Astrocyte (in vitro differentiated cells and primary cell): ENCODE measurements at regions not wholly inside any gene's neighbourhood (a gene's known extent, or its start where the extent isn't known, plus 50 kb on each side); places are given as distances from the start of the nearest gene placed in this dataset.

ENCODE experiments used
- DNase-seq: peaks from one replicate; pipeline ENCODE4 v3.0.0-alpha.2; 2010; ENCODE audit warnings: low read depth
- FAIRE-seq: peaks from 2 replicates; lab custom pipeline; 2011; peaks lifted over from hg19 to GRCh38; lab: Jason Lieb, UNC
- H2AFZ ChIP-seq: 2 replicates; pipeline ENCODE4 v1.6.0; 2012; ENCODE audit warnings: low read depth, low read length, inconsistent platforms
- H3K27ac ChIP-seq: 2 replicates; pipeline ENCODE4 v1.5.1; 2011; ENCODE audit warnings: low read depth, low read length, inconsistent platforms
- H3K27me3 ChIP-seq: 2 replicates; pipeline ENCODE4 v1.6.0; 2011; ENCODE audit warnings: low read length, inconsistent platforms; ENCODE audit not compliant: insufficient read depth
- H3K36me3 ChIP-seq: 2 replicates; pipeline ENCODE4 v1.5.1; 2011; ENCODE audit warnings: low read length, inconsistent platforms; ENCODE audit not compliant: insufficient read depth
- H3K4me1 ChIP-seq: 2 replicates; pipeline ENCODE4 v1.5.1; 2011; ENCODE audit warnings: low read length, inconsistent platforms; ENCODE audit not compliant: insufficient read depth
- H3K4me2 ChIP-seq: 2 replicates; pipeline ENCODE4 v1.6.0; 2012; ENCODE audit warnings: low read length, inconsistent platforms
- H3K4me3 ChIP-seq: 2 replicates; pipeline ENCODE4 v1.5.1; 2011; ENCODE audit warnings: low read depth, mild to moderate bottlenecking, low read length, inconsistent platforms; ENCODE audit not compliant: insufficient read depth
- H3K79me2 ChIP-seq: 2 replicates; pipeline ENCODE4 v1.6.0; 2012; ENCODE audit warnings: mild to moderate bottlenecking, low read length, inconsistent platforms; ENCODE audit not compliant: insufficient read depth
- H3K9ac ChIP-seq: 2 replicates; pipeline ENCODE4 v1.6.0; 2012; ENCODE audit warnings: mild to moderate bottlenecking, low read length, inconsistent platforms
- H3K9me3 ChIP-seq: 2 replicates; pipeline ENCODE4 v1.5.1; 2012; ENCODE audit warnings: low read depth, mild to moderate bottlenecking, low read length, inconsistent platforms; ENCODE audit not compliant: insufficient read depth
- H4K20me1 ChIP-seq: 2 replicates; pipeline ENCODE4 v1.6.0; 2012; ENCODE audit warnings: low read length, inconsistent platforms; ENCODE audit not compliant: insufficient read depth
- H3K27ac Mint-ChIP-seq: one replicate; pipeline ENCODE4 v1.8.0; 2021; ENCODE audit warnings: mild to moderate bottlenecking, mixed read lengths; ENCODE audit not compliant: unreplicated experiment
- H3K27me3 Mint-ChIP-seq: one replicate; pipeline ENCODE4 v1.8.0; 2021; ENCODE audit warnings: low read depth, mixed read lengths; ENCODE audit not compliant: unreplicated experiment
- H3K36me3 Mint-ChIP-seq: one replicate; pipeline ENCODE4 v1.8.0; 2021; ENCODE audit warnings: low read depth, mixed read lengths; ENCODE audit not compliant: unreplicated experiment
- H3K4me1 Mint-ChIP-seq: one replicate; pipeline ENCODE4 v1.8.0; 2021; ENCODE audit warnings: low read depth, mixed read lengths; ENCODE audit not compliant: unreplicated experiment
- H3K4me3 Mint-ChIP-seq: one replicate; pipeline ENCODE4 v1.8.0; 2021; ENCODE audit warnings: mild to moderate bottlenecking, moderate library complexity, mixed read lengths; ENCODE audit not compliant: unreplicated experiment
- H3K9me3 Mint-ChIP-seq: one replicate; pipeline ENCODE4 v1.8.0; 2021; ENCODE audit warnings: mild to moderate bottlenecking, mixed read lengths; ENCODE audit not compliant: unreplicated experiment
- CTCF ChIP-seq: IDR thresholded peaks from 2 replicates; pipeline ENCODE4 v1.5.1; 2011; ENCODE audit warnings: low read depth, mild to moderate bottlenecking, inconsistent platforms, low read length, moderate library complexity; ENCODE audit not compliant: insufficient read depth
- EZH2 ChIP-seq: IDR thresholded peaks from 2 replicates; pipeline ENCODE4 v1.6.1; 2012; ENCODE audit warnings: mild to moderate bottlenecking, low read length, inconsistent platforms; ENCODE audit not compliant: insufficient read depth

GRCh38 chr4:155546451-155546850 is 120.2 kb upstream of the GUCY1A1 start:
- no peak for FAIRE-seq
- H3K9ac ChIP-seq = no peak overlapping the region
- DNase-seq = no peak
- Mint-ChIP-seq H3K4me1 (peaks cover 3% of the 10 kb centered on the region), H3K27ac (no peak overlapping the region), H3K36me3 (no peaks in the 10 kb centered on the region), H3K27me3 (no peaks in the 10 kb centered on the region), H3K9me3 (peaks cover 4% of the 10 kb centered on the region), H3K4me3 (no peak overlapping the region)
- H3K4me1 ChIP-seq = peaks cover 3% of the 10 kb centered on the region
- H3K27me3 ChIP-seq = no peaks in the 10 kb centered on the region
- H3K36me3 ChIP-seq = no peaks in the 10 kb centered on the region
- H4K20me1 ChIP-seq = no peaks in the 10 kb centered on the region
- peaks cover 5% of the 10 kb centered on the region for H3K9me3 ChIP-seq
- no peak overlapping the region for H3K4me2 ChIP-seq
- no peaks in the 10 kb centered on the region for H3K79me2 ChIP-seq
- no peak overlapping the region for H3K4me3 ChIP-seq
- TF ChIP-seq CTCF (no peak), EZH2 (no peak)
- no peak overlapping the region for H3K27ac ChIP-seq
- H2AFZ ChIP-seq = no peak overlapping the region

DNA sequence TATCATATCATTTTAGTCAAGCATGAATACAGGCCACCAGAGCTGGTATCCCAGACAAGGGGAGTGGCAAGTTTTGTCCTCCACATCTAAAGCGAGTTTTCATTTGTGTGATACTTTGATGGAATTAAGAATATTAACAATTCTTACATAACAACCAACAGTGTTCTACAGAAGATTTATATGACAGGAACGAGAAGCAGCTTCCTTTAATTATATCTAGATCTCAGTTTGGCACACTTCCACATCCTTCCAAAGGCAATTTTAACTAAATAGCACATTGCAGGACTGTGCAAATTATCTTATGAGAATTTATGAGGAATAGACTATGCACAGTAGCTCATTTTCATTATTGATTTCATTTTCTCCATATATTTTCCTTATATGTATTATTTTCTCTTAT is 121.2 kb upstream of the GUCY1A1 start:
- no peak overlapping the region for H3K4me3 ChIP-seq
- TF ChIP-seq CTCF (no peak), EZH2 (no peak)

GRCh38 chr4:155544547-155544946 is 122.1 kb upstream of the GUCY1A1 start:
- no peak overlapping the region for H3K9ac ChIP-seq
- no peak for DNase-seq
- no peaks in the 10 kb centered on the region for H3K79me2 ChIP-seq
- H3K4me2 ChIP-seq = no peak overlapping the region
- no peak overlapping the region for H3K4me3 ChIP-seq
- Mint-ChIP-seq H3K27ac (no peak overlapping the region), H3K4me1 (peaks cover 3% of the 10 kb centered on the region), H3K27me3 (no peaks in the 10 kb centered on the region), H3K36me3 (no peaks in the 10 kb centered on the region), H3K9me3 (peaks cover 2% of the 10 kb centered on the region), H3K4me3 (no peak overlapping the region)
- TF ChIP-seq CTCF = no peak
- TF ChIP-seq EZH2 = no peak
- H3K27me3 ChIP-seq = no peaks in the 10 kb centered on the region
- peaks cover 3% of the 10 kb centered on the region for H3K4me1 ChIP-seq
- no peaks in the 10 kb centered on the region for H4K20me1 ChIP-seq
- no peak overlapping the region for H2AFZ ChIP-seq
- H3K36me3 ChIP-seq = no peaks in the 10 kb centered on the region
- no peak overlapping the region for H3K27ac ChIP-seq
- FAIRE-seq = no peak
- H3K9me3 ChIP-seq = peaks cover 5% of the 10 kb centered on the region

More for the DNA sequence above, 121.2 kb upstream of the GUCY1A1 start:
- H3K4me1 ChIP-seq = peaks cover 3% of the 10 kb centered on the region
- H2AFZ ChIP-seq = no peak overlapping the region
- H3K27me3 Mint-ChIP-seq = no peaks in the 10 kb centered on the region
- no peak overlapping the region for H3K27ac Mint-ChIP-seq
- no peaks in the 10 kb centered on the region for H3K27me3 ChIP-seq
- no peaks in the 10 kb centered on the region for H3K79me2 ChIP-seq
- H4K20me1 ChIP-seq = no peaks in the 10 kb centered on the region
- no peaks in the 10 kb centered on the region for H3K36me3 Mint-ChIP-seq
- FAIRE-seq = no peak
- peaks cover 5% of the 10 kb centered on the region for H3K9me3 ChIP-seq
- no peak overlapping the region for H3K27ac ChIP-seq
- DNase-seq = no peak
- H3K36me3 ChIP-seq = no peaks in the 10 kb centered on the region
- peaks cover 3% of the 10 kb centered on the region for H3K4me1 Mint-ChIP-seq
- peaks cover 2% of the 10 kb centered on the region for H3K9me3 Mint-ChIP-seq
- H3K9ac ChIP-seq = no peak overlapping the region
- H3K4me2 ChIP-seq = no peak overlapping the region
- no peak overlapping the region for H3K4me3 Mint-ChIP-seq
